Aorta (tissue), 5 donors: ENCODE measurements at regions not wholly inside any gene's neighbourhood (a gene's known extent, or its start where the extent isn't known, plus 50 kb on each side); places are given as distances from the start of the nearest gene placed in this dataset.
A peak's percentile ranks its signal among the peaks of the same experiment; 100 is the strongest.

Experiments
- ATAC-seq: fragments of 200-7000 bp; cut with Tn5 transposase; one replicate; pipeline ENCODE4 v1.9.1; 2022; ENCODE audit warnings: moderate library complexity; ENCODE audit not compliant: low FRiP score
- DNase-seq, 2 donors: peaks; one replicate each; pipeline ENCODE4 v3.0.0-alpha.2; 2020
- H3K27ac ChIP-seq, 2 donors: one replicate each; pipeline ENCODE4 v1.5.1; 2013; ENCODE audit warnings: low read length in 2 of 2, mild to moderate bottlenecking in 2 of 2, moderate library complexity in 2 of 2, control low read depth in 1 of 2, inconsistent platforms in 1 of 2, low read depth in 1 of 2
- H3K27me3 ChIP-seq, 2 donors: one replicate each; pipeline ENCODE4 v1.6.1; 2013; ENCODE audit warnings: control low read depth in 1 of 2, low read length in 1 of 2, mild to moderate bottlenecking in 1 of 2, moderate library complexity in 1 of 2; ENCODE audit not compliant: insufficient read depth in 2 of 2, control insufficient read depth in 1 of 2
- H3K36me3 ChIP-seq, 2 donors: one replicate each; pipeline ENCODE4 v1.6.1; 2013; ENCODE audit warnings: control low read depth in 1 of 2, low read length in 1 of 2, mild to moderate bottlenecking in 1 of 2; ENCODE audit not compliant: insufficient read depth in 2 of 2, control insufficient read depth in 1 of 2
- H3K4me1 ChIP-seq, 2 donors: one replicate each; pipeline ENCODE4 v1.6.1; 2013; ENCODE audit warnings: low read length in 2 of 2, control low read depth in 1 of 2, mild to moderate bottlenecking in 1 of 2, moderate library complexity in 1 of 2; ENCODE audit not compliant: insufficient read depth in 2 of 2, control insufficient read depth in 1 of 2
- H3K4me3 ChIP-seq, 2 donors: one replicate each; pipeline ENCODE4 v1.5.1; 2013; ENCODE audit warnings: low read length in 2 of 2, control low read depth in 1 of 2, mild to moderate bottlenecking in 1 of 2
- H3K9me3 ChIP-seq: one replicate; pipeline ENCODE4 v1.6.1; 2013; ENCODE audit warnings: mild to moderate bottlenecking, low read length; ENCODE audit not compliant: control insufficient read depth
- WGBS, 2 donors: extraction: QIAGEN DNeasy Blood & Tissue Kit; methylation state at CpG; one replicate each; pipeline ENCODE4 v1.1.7; 2013; 5-methylcytosine and 5-hydroxymethylcytosine counted together
- intact Hi-C, 2 donors: fragments of 100-400 bp; cut with DNase I; formaldehyde crosslinking; loops; one replicate each; pipeline versions ENCODE4 v1.14.2 to v1.15.0; 2022
- donor health status: healthy with polysubstance abuse.
- donor health status: Bipolar disorder and iron deficiency.
- donor health status: DM: no; HTN: no; CAD: no.
- donor health status: DM: no; HTN: no; CAD: no.
- donor health status: DM: yes; HTN: yes; CAD: no.

GRCh38 chr7:3128857-3129490, 85.3 kb upstream of the CARD11 start:
- WGBS, 2 donors, result 89 to 94% methylated on average over 11 of the region's 11 CpGs
- Histone ChIP-seq H3K27me3 (no peaks in the 10 kb centered on the region), H3K9me3 (no peaks in the 10 kb centered on the region), H3K27ac (no peak overlapping the region), H3K4me1 (no peaks in the 10 kb centered on the region), H3K4me3 (no peak overlapping the region), H3K36me3 (no peaks in the 10 kb centered on the region)
- intact Hi-C loops, result no loop called here
- no peak for ATAC-seq
- DNase-seq, result no peak

DNA sequence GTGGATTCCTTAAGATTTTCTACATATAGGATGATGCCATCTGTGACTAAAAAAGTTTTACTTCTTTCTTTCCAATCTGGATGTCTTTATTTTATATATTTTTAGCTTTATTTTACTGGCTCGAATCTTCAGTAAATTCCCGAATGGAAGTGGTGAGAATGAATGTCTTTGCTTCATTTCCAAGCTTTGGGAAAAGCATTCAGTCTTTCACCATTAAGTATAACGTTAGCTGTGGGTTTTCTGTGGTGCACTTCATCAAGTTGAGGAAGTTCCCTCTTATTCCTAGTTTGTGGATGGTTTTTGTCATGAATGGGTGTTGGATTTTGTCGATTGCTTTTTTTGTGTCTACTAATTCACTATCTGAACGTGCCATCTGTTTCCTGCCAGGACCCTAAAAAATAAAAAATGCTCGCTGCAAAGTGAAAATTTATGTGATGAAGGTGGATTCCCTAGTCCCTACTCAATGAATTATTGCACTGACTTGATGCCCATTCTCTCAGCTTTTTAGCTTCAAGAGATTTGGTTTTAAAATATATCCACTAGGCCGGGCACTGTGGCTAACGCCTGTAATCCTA, 90.2 kb upstream of the CARD11 start:
- Histone ChIP-seq H3K27ac (no peak overlapping the region), H3K27me3 (no peaks in the 10 kb centered on the region), H3K9me3 (no peaks in the 10 kb centered on the region), H3K36me3 (no peaks in the 10 kb centered on the region), H3K4me3 (no peak overlapping the region), H3K4me1 (no peaks in the 10 kb centered on the region)
- DNase-seq (no peak), ATAC-seq (no peak)
- 81 to 84% methylated on average over 8 of the region's 8 CpGs for WGBS, 2 donors
- intact Hi-C loops, result no loop called here

- Histone ChIP-seq H3K4me1 (no peaks in the 10 kb centered on the region), H3K4me3 (no peak overlapping the region), H3K9me3 (no peaks in the 10 kb centered on the region), H3K27ac (no peak overlapping the region), H3K27me3 (no peaks in the 10 kb centered on the region), H3K36me3 (no peaks in the 10 kb centered on the region)
- ATAC-seq, result no peak
- intact Hi-C loops, result no loop called here
- no peak for DNase-seq
- 81 to 89% methylated on average over 6 of the region's 6 CpGs for WGBS, 2 donors
Measured at GRCh38 chr7:3134745-3135144, 91.1 kb upstream of the CARD11 start.

- no peak for ATAC-seq
- Histone ChIP-seq H3K36me3 (no peaks in the 10 kb centered on the region), H3K9me3 (no peaks in the 10 kb centered on the region), H3K27ac (no peak overlapping the region), H3K27me3 (no peaks in the 10 kb centered on the region), H3K4me1 (no peaks in the 10 kb centered on the region), H3K4me3 (no peak overlapping the region)
- DNase-seq, result no peak
- intact Hi-C loops, result no loop called here
- 67 to 69% methylated on average over 6 of the region's 6 CpGs for WGBS, 2 donors
Measured at GRCh38 chr7:3135626-3136025, 92.0 kb upstream of the CARD11 start.

DNA sequence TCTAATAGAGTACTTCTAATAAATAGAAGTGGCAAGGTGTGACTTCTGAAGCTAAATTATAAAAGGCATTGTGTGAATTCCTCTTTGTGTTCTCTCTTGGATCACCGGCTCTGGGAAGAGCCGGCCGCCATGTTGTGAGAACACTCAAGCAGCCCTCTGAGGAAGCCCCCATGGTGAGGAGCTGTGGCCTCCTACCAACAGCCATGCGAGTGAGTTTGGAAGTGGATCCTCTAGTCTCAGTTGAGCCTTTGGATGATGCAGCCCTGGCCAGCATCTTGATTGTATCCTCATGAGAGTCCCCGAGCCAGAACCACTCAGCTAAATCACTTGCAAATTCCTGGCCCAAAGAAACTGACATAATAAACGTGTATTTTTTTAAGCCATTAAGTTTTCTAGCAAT, 94.5 kb upstream of the CARD11 start:
- DNase-seq (no peak), ATAC-seq (no peak)
- Histone ChIP-seq H3K9me3 (no peaks in the 10 kb centered on the region), H3K4me1 (no peaks in the 10 kb centered on the region), H3K27me3 (no peaks in the 10 kb centered on the region), H3K27ac (no peak overlapping the region), H3K36me3 (no peaks in the 10 kb centered on the region), H3K4me3 (no peak overlapping the region)
- 95 to 98% methylated on average over 6 of the region's 6 CpGs for WGBS, 2 donors
- intact Hi-C loops, result no loop called here

DNA sequence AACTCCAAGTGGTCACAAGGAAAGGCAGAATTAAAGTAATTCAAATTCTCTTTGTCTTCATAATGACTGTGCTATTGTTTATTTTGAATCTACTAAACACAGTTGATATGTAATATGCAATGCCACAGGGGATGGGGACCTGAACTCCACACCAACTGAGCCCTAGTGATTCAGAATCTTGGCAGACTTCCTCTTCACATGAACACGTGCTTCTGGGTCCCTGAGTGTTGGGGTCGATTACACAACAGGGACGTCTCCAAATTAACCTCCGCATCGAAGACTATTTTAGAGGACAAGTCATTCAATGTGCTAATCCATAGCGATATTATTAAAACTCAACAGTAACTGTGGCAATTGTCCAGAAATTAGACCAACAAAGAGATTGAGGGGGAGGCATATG, 95.3 kb upstream of the CARD11 start:
- Histone ChIP-seq H3K27me3 (no peaks in the 10 kb centered on the region), H3K27ac (no peak overlapping the region), H3K4me3 (no peak overlapping the region), H3K4me1 (no peaks in the 10 kb centered on the region), H3K36me3 (no peaks in the 10 kb centered on the region), H3K9me3 (no peaks in the 10 kb centered on the region)
- DNase-seq, result no peak
- WGBS, 2 donors, result 70 to 78% methylated on average over 6 of the region's 6 CpGs
- intact Hi-C loops, result no loop called here
- ATAC-seq, result no peak

GRCh38 chr7:3140834-3141233, 97.2 kb upstream of the CARD11 start:
- Histone ChIP-seq H3K27ac (no peak overlapping the region), H3K4me1 (no peaks in the 10 kb centered on the region), H3K27me3 (no peaks in the 10 kb centered on the region), H3K4me3 (no peak overlapping the region), H3K36me3 (no peaks in the 10 kb centered on the region), H3K9me3 (no peaks in the 10 kb centered on the region)
- ATAC-seq, result no peak
- intact Hi-C loops, result no loop called here
- peak in 1 of 2 donors; percentile 36 for DNase-seq
- 56 to 62% methylated on average over 6 of the region's 6 CpGs for WGBS, 2 donors

DNA sequence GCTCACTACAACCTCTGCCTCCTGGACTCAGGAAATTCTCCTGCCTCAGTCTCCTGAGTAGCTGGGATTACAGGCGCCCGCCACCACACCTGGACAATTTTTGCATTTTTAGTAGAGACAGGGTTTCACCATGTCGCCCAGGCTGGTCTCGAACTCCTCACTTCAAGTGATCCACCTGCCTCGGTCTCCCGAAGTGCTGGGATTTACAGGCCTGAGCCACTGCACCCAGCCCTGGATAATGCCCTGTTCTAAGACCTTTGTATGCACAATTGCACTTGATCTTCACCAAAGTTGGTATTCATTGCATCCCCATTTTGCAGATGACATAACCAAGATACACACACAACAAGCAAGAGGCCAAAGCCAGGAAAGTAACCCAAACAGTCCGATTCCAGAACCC, 97.7 kb upstream of the CARD11 start:
- Histone ChIP-seq H3K27ac (no peak overlapping the region), H3K9me3 (no peaks in the 10 kb centered on the region), H3K4me1 (no peaks in the 10 kb centered on the region), H3K36me3 (no peaks in the 10 kb centered on the region), H3K27me3 (no peaks in the 10 kb centered on the region), H3K4me3 (no peak overlapping the region)
- intact Hi-C loops, result no loop called here
- DNase-seq (peak in 1 of 2 donors; percentile 12), ATAC-seq (no peak)
- 98 to 99% methylated on average over 7 of the region's 7 CpGs for whole genome bisulfite sequencing, 2 donors
